Activated naive CD4-positive, alpha-beta T cell treated with anti-CD3 and anti-CD28 coated beads for 36 hours (primary cell): ENCODE measurements at regions not wholly inside any gene's neighbourhood (a gene's known extent, or its start where the extent isn't known, plus 50 kb on each side); places are given as distances from the start of the nearest gene placed in this dataset.
"Not testable (repeated sequence)": the region's sequence is repeated elsewhere in the genome, so short reads cannot be mapped to it uniquely, and the experiment has no call there.

Experiments used
- CTCF ChIA-PET: fragments of 350-600 bp; sonication (Branson Sonifier 250); formaldehyde crosslinking; loops from one replicate; lab custom pipeline; 2021; ENCODE audit warnings: antibody characterized with exemption; lab: Charles Lee
- DNase-seq: peaks from one replicate; pipeline ENCODE4 v3.0.0-alpha.2; 2020
- H3K27ac Mint-ChIP-seq: one replicate; pipeline ENCODE4 v1.8.0; 2021; ENCODE audit warnings: mild to moderate bottlenecking, mixed read lengths
- H3K27me3 Mint-ChIP-seq: one replicate; pipeline ENCODE4 v1.8.0; 2021; ENCODE audit warnings: low read depth, mixed read lengths
- H3K36me3 Mint-ChIP-seq: one replicate; pipeline ENCODE4 v1.8.0; 2021; ENCODE audit warnings: low read depth, mixed read lengths
- H3K4me1 Mint-ChIP-seq: one replicate; pipeline ENCODE4 v1.8.0; 2021; ENCODE audit warnings: low read depth, mixed read lengths
- H3K4me3 Mint-ChIP-seq: one replicate; pipeline ENCODE4 v1.8.0; 2021; ENCODE audit warnings: mild to moderate bottlenecking, moderate library complexity, mixed read lengths
- H3K9me3 Mint-ChIP-seq: one replicate; pipeline ENCODE4 v1.8.0; 2021; ENCODE audit warnings: mixed read lengths
- intact Hi-C: fragments of 100-400 bp; cut with micrococcal nuclease; formaldehyde crosslinking; loops from one replicate; pipeline ENCODE4 v1.15.1; 2023

GRCh38 chr12:58009405-58010195, 68.2 kb downstream of the ATP23 start:
- DNase-seq, result no peak
- intact Hi-C loops, result no loop called here
- Mint-ChIP-seq H3K4me1 (no peaks in the 10 kb centered on the region), H3K27me3 (peaks cover 7% of the 10 kb centered on the region), H3K27ac (no peak overlapping the region), H3K4me3 (no peak overlapping the region), H3K36me3 (no peaks in the 10 kb centered on the region), H3K9me3 (no peaks in the 10 kb centered on the region)
- CTCF ChIA-PET, result no interaction called here

DNA sequence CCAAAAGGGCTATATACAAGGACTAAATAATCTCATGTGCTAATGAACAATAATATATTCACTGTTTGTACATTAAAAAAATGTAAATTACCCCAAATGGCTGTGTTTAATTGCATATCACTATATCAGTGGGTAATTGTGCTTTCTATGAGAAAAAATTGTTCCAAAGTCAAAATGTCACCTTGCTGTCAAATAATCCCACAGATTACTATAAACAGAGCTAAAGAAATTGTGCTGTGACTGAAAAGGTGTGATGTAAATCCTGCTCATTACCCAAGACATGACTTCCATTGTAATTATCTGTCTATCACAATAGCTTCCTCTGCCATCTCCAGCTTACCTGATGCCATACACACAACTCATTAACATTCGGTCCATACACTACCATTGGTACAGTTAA, 70.3 kb downstream of the ATP23 start:
- no peaks in the 10 kb centered on the region for H3K9me3 Mint-ChIP-seq
- no peak overlapping the region for H3K4me3 Mint-ChIP-seq
- peaks cover 2% of the 10 kb centered on the region for H3K27me3 Mint-ChIP-seq
- intact Hi-C loops, result no loop called here
- no peaks in the 10 kb centered on the region for H3K36me3 Mint-ChIP-seq
- DNase-seq, result no peak
- CTCF ChIA-PET, result no interaction called here
- no peaks in the 10 kb centered on the region for H3K4me1 Mint-ChIP-seq
- H3K27ac Mint-ChIP-seq, result no peak overlapping the region

DNA sequence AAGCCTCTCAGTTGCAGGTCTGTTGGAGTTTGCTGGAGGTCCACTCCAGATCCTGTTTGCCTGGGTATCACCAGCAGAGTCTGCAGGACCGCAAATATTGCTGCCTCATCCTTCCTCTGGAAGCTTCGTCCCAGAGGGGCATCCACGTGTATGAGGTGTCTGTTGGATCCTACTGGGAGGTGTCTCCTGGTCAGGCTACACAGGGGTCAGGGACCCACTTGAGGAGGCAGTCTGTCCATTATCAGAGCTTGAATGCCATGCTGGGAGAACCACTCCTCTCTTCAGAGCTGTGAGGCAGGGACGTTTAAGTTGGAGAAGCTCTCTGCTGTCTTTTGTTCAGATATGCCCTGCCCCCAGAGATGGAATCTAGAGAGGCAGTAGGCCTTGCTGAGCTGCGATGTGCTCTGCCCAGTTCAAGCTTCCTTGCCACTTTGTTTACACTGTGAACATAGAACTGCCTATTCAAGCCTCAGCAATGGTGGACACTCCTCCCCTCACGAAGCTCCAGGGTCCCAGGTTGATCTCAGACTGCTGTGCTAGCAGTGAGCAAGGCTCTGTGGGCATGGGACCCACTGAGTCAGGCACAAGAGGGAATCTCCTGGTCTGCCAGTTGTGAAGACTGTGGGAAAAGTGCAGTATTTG, 81.1 kb downstream of the ATP23 start:
- H3K4me1 Mint-ChIP-seq, H3K36me3 Mint-ChIP-seq, CTCF ChIA-PET, H3K27me3 Mint-ChIP-seq, DNase-seq, H3K27ac Mint-ChIP-seq, intact Hi-C loops, H3K4me3 Mint-ChIP-seq: not testable (repeated sequence)
- H3K9me3 Mint-ChIP-seq, result peaks cover 11% of the 10 kb centered on the region

DNA sequence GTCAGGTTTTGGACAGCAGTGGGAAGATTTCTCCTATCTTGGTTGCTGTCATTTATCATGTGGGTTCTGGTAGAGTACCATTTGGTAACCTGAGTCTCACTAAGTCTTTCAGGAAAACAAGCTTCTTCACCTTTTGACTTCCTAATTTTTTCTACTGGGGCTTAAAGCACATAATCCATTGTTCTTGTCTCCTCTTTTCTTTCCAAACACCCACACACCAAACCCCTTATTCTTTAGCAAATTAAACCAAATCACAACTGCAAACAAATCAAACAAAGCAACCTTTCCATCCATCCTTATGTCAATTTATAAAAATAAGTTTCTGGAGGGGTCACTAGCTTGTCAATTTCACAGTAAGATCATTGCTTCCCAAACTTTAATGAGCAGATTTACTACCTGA, 84.1 kb downstream of the ATP23 start:
- H3K4me3 Mint-ChIP-seq, result no peak overlapping the region
- intact Hi-C loops, result no loop called here
- DNase-seq, result no peak
- no peaks in the 10 kb centered on the region for H3K36me3 Mint-ChIP-seq
- peaks cover 14% of the 10 kb centered on the region for H3K9me3 Mint-ChIP-seq
- peaks cover 2% of the 10 kb centered on the region for H3K27me3 Mint-ChIP-seq
- H3K4me1 Mint-ChIP-seq, result no peaks in the 10 kb centered on the region
- H3K27ac Mint-ChIP-seq, result no peak overlapping the region
- CTCF ChIA-PET, result no interaction called here

- Mint-ChIP-seq H3K4me3 (no peak overlapping the region), H3K27ac (no peak overlapping the region), H3K36me3 (no peaks in the 10 kb centered on the region), H3K27me3 (peaks cover 2% of the 10 kb centered on the region), H3K4me1 (no peaks in the 10 kb centered on the region), H3K9me3 (peaks cover 16% of the 10 kb centered on the region)
- intact Hi-C loops, result no loop called here
- DNase-seq, result no peak
- CTCF ChIA-PET, result no interaction called here
Observed at GRCh38 chr12:58026426-58026825, 85.1 kb downstream of the ATP23 start.

- H3K36me3 Mint-ChIP-seq, result no peaks in the 10 kb centered on the region
- peaks cover 2% of the 10 kb centered on the region for H3K27me3 Mint-ChIP-seq
- H3K4me3 Mint-ChIP-seq, result no peak overlapping the region
- H3K27ac Mint-ChIP-seq, result no peak overlapping the region
- no peaks in the 10 kb centered on the region for H3K4me1 Mint-ChIP-seq
- DNase-seq, result no peak
- H3K9me3 Mint-ChIP-seq, result peaks cover 16% of the 10 kb centered on the region
- intact Hi-C loops, result no loop called here
- CTCF ChIA-PET, result no interaction called here
Observed at GRCh38 chr12:58026897-58027891, 85.8 kb downstream of the ATP23 start.

DNA sequence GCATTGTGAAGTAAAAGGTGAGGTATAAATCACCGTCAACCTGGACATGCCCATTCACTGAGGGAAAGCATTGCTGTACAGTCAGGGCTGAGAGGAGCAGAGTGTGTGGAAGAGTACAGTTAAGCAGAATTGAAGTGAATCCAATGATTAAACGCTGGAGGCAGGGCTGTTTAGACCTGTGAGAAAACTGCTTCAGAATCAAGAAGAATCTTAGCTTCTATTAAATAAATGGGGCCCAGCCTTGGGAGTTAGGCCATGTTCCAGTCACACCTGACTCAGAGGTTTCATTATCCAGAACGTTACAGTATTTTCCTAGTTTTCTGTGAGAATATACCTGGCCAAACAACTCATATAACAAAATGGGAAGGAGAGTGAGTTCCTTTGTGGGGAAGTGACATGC, 86.9 kb downstream of the ATP23 start:
- H3K4me1 Mint-ChIP-seq, result no peaks in the 10 kb centered on the region
- DNase-seq, result no peak
- H3K27me3 Mint-ChIP-seq, result peaks cover 2% of the 10 kb centered on the region
- CTCF ChIA-PET, result no interaction called here
- H3K27ac Mint-ChIP-seq, result no peak overlapping the region
- H3K36me3 Mint-ChIP-seq, result no peaks in the 10 kb centered on the region
- no peak overlapping the region for H3K4me3 Mint-ChIP-seq
- H3K9me3 Mint-ChIP-seq, result peaks cover 19% of the 10 kb centered on the region
- intact Hi-C loops, result no loop called here

DNA sequence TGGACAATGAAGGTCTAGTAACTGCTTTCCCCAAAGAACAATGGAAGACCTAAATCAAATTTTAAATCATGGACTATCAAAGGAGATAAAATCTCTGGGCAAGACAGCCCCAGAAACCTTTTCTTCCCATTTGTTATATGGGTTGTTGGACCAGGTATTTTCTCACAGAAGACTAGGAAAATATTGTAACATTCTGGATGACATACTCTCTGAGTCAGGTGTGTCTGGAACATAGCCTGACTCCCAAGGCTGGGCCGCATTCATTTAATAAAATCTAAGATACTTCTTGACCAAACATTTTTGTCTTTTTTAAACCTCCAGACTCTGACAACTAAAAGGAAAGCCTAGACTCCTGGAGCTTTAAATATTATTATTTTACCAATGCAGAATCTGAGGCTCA, 87.9 kb downstream of the ATP23 start:
- Mint-ChIP-seq H3K9me3 (peaks cover 21% of the 10 kb centered on the region), H3K27ac (no peak overlapping the region), H3K4me1 (no peaks in the 10 kb centered on the region), H3K27me3 (peaks cover 2% of the 10 kb centered on the region), H3K36me3 (peaks cover 1% of the 10 kb centered on the region), H3K4me3 (no peak overlapping the region)
- intact Hi-C loops, result no loop called here
- no peak for DNase-seq
- CTCF ChIA-PET, result no interaction called here

DNA sequence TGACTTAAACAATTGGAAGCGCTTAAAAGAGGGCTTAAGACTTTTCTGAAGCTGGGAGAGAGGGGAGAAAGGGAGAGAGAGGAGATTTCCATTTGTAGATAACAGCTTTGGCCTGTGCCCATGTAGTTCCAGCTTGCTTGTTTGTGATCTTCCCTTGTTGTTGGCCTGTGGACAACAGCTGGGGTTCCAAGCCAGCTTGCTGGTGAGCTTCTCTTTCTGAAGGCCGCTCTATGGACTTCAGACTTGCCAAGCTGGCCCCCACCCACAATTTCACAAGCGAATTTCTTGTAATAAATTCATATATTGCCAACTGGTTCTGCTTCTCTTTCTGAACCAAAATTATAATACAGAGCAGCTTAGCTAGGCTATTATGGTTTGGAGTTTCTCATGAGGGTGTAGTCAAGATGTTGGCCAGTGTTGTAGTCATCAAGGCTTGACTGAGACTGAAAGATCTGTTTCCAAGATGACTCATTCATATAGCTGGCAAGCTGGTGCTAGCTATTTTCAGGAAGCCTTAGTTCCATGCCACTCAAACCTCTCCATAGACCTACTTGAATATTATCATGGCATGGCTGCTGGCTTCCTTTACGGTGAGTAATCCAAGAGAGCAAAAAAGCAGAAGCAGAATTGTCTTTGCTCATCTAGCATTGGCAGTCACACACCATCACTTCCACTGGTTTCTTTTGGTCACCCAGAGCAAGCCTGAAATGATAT, 89.4 kb downstream of the ATP23 start:
- no peaks in the 10 kb centered on the region for H3K4me1 Mint-ChIP-seq
- peaks cover 1% of the 10 kb centered on the region for H3K36me3 Mint-ChIP-seq
- no peak for DNase-seq
- CTCF ChIA-PET, result no interaction called here
- peaks cover 18% of the 10 kb centered on the region for H3K9me3 Mint-ChIP-seq
- no peak overlapping the region for H3K4me3 Mint-ChIP-seq
- H3K27me3 Mint-ChIP-seq, result peaks cover 2% of the 10 kb centered on the region
- H3K27ac Mint-ChIP-seq, result no peak overlapping the region
- intact Hi-C loops, result no loop called here

- Mint-ChIP-seq H3K36me3 (peaks cover 1% of the 10 kb centered on the region), H3K4me1 (no peaks in the 10 kb centered on the region), H3K27me3 (peaks cover 2% of the 10 kb centered on the region), H3K4me3 (no peak overlapping the region), H3K9me3 (peaks cover 28% of the 10 kb centered on the region), H3K27ac (no peak overlapping the region)
- intact Hi-C loops, result no loop called here
- DNase-seq, result no peak
- CTCF ChIA-PET, result no interaction called here
Observed at GRCh38 chr12:58032156-58032555, 90.8 kb downstream of the ATP23 start.

DNA sequence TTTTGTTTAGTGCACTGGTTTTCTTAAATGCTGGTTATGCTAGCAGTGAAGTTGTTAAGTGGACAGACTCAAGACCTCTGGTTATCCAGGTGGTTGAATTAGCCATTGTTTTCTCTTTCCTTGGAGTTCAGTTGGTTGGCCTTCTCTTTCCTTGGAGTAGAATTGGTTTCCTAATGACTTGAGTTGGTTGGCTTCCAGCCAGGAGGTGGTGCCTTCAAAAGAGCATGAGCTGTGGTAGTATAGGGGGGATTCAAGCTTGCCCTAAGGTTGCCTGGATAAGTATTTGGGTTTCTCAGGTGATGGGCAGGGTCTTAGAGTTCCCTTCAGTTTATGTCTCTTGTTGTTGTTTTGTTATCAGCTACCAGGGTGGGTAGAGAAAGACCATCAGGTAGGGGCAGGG, 92.5 kb downstream of the ATP23 start:
- Mint-ChIP-seq H3K27ac (no peak overlapping the region), H3K36me3 (peaks cover 1% of the 10 kb centered on the region), H3K4me1 (no peaks in the 10 kb centered on the region), H3K27me3 (peaks cover 2% of the 10 kb centered on the region), H3K4me3 (no peak overlapping the region), H3K9me3 (peaks cover 38% of the 10 kb centered on the region)
- CTCF ChIA-PET, result no interaction called here
- intact Hi-C loops, result no loop called here
- no peak for DNase-seq

DNA sequence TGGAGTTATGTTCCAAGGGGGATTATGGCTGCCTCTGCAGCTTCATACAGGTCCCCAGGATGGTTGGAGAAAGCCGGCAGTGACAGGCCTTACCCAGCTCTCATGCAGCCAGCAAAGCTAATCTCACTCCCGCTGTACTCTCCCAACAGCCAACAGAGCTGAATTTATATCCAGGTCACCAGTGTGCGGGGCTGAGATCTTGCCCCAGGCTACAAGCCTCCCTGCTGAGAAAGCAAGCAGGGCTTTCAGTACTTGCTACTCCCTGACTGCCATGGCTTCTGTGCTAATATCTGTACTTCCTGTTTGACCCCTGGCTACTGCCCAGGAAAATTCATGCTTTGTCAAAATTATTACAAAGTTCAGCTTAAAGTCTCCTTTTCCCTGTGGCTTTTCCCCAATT, 92.9 kb downstream of the ATP23 start:
- CTCF ChIA-PET, result no interaction called here
- H3K9me3 Mint-ChIP-seq, result peaks cover 40% of the 10 kb centered on the region
- peaks cover 1% of the 10 kb centered on the region for H3K36me3 Mint-ChIP-seq
- H3K4me3 Mint-ChIP-seq, result no peak overlapping the region
- H3K4me1 Mint-ChIP-seq, result no peaks in the 10 kb centered on the region
- H3K27me3 Mint-ChIP-seq, result peaks cover 2% of the 10 kb centered on the region
- H3K27ac Mint-ChIP-seq, result no peak overlapping the region
- intact Hi-C loops, result no loop called here
- DNase-seq, result no peak
